GM12872 (cell line): ENCODE measurements at regions not wholly inside any gene's neighbourhood (a gene's known extent, or its start where the extent isn't known, plus 50 kb on each side); places are given as distances from the start of the nearest gene placed in this dataset.

ENCODE experiments used
- TF ChIP-seq, protein P1 (sequence below): IDR thresholded peaks from 3 replicates; pipeline ENCODE4 v1.5.1; 2011; ENCODE audit warnings: low read depth, mild to moderate bottlenecking, low read length, moderate library complexity; ENCODE audit not compliant: insufficient read depth

- TF ChIP-seq, protein P1, sequence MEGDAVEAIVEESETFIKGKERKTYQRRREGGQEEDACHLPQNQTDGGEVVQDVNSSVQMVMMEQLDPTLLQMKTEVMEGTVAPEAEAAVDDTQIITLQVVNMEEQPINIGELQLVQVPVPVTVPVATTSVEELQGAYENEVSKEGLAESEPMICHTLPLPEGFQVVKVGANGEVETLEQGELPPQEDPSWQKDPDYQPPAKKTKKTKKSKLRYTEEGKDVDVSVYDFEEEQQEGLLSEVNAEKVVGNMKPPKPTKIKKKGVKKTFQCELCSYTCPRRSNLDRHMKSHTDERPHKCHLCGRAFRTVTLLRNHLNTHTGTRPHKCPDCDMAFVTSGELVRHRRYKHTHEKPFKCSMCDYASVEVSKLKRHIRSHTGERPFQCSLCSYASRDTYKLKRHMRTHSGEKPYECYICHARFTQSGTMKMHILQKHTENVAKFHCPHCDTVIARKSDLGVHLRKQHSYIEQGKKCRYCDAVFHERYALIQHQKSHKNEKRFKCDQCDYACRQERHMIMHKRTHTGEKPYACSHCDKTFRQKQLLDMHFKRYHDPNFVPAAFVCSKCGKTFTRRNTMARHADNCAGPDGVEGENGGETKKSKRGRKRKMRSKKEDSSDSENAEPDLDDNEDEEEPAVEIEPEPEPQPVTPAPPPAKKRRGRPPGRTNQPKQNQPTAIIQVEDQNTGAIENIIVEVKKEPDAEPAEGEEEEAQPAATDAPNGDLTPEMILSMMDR: no peak
These were observed 1688.5 kb downstream of the GRIK2 start for GRCh38 chr6:103081876-103082630.

DNA sequence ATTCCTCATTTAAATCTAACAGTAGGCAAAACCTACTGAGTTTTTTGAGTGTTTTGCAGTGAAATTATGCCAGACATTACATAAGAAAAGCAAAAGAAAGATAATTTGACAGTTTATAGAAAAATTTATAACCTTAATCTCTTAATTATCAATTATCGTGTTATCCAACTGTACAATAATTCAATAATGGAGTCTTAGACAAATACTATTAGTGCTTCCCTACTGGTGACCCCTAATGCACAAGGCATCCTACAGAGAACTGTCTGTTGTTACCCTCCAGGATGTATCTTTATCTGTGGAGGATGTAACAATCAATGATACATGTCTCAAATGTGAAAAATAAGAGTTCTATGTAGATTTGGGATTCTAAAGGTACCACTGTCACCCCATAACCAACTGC is 1687.6 kb downstream of the GRIK2 start:
- TF ChIP-seq, protein P1: no peak

GRCh38 chr6:103080497-103080896 is 1687.0 kb downstream of the GRIK2 start:
- TF ChIP-seq, protein P1: no peak

- TF ChIP-seq, protein P1: no peak
These were observed 1686.4 kb downstream of the GRIK2 start for GRCh38 chr6:103079867-103080266.

GRCh38 chr6:103062136-103062535 is 1668.6 kb downstream of the GRIK2 start:
- TF ChIP-seq, protein P1: no peak

- TF ChIP-seq, protein P1: no peak
These were observed 1654.1 kb downstream of the GRIK2 start for GRCh38 chr6:103047567-103047966.

DNA sequence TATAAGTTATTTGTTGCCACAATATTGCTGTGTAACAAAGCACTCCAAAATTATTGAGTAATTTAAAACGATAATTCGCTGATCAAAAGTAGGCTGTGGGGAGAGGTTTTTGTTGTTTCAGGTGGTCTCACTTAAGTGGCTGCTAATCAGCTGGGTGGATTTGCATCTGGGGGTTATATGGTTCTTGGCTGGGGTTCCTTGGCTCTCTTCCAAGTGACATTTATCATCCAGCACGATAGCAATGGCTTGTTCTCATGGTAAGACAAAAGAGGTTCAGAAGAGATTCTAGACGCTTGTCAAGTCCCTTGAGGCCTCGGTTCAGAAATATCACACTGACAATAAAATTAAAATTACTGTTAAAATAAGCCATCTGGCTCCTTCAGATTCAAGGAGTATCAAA is 1648.8 kb downstream of the GRIK2 start:
- TF ChIP-seq, protein P1: no peak
